IMR-90 (cell line): ENCODE measurements at regions not wholly inside any gene's neighbourhood (a gene's known extent, or its start where the extent isn't known, plus 50 kb on each side); places are given as distances from the start of the nearest gene placed in this dataset.
"Not testable (repeated sequence)": the region's sequence is repeated elsewhere in the genome, so short reads cannot be mapped to it uniquely, and the experiment has no call there.

ENCODE experiments used
- ATAC-seq: fragments of 200-7000 bp; cut with Tn5 transposase; 2 replicates; pipeline ENCODE4 v1.9.1; 2020; ENCODE audit warnings: low read depth, mild to moderate bottlenecking, moderate library complexity
- BruUV-seq: library from RNA; stranded (reverse); fragments of 400-500 nt; replicated peaks from 2 replicates; lab custom pipeline; 2021; lab: Mats Ljungman, UMichigan
- CTCF ChIA-PET: fragments of 300-600 bp; formaldehyde crosslinking; extraction: SDS; loops from one replicate; lab custom pipeline; 2021; ENCODE audit warnings: antibody characterized with exemption; lab: Yijun Ruan, JAX
- POLR2A ChIA-PET: fragments of 300-600 bp; sonication (Branson Sonifier 250); formaldehyde crosslinking; loops from one replicate; lab custom pipeline; 2022; ENCODE audit warnings: antibody characterized with exemption; ENCODE audit not compliant: unreplicated experiment; lab: Charles Lee
- DNase-seq: peaks from one replicate; pipeline ENCODE4 v3.0.0; 2013
- H2AFZ ChIP-seq: replicated peaks from 2 replicates; pipeline ENCODE3; 2013; ENCODE audit warnings: low read length, mild to moderate bottlenecking; ENCODE audit not compliant: poor library complexity
- H2AK5ac ChIP-seq: 2 replicates; pipeline ENCODE4 v1.6.1; 2013; ENCODE audit warnings: low read depth, low read length, inconsistent platforms
- H2AK9ac ChIP-seq: replicated peaks from 2 replicates; pipeline ENCODE3; 2013; ENCODE audit warnings: mild to moderate bottlenecking, low read depth, low read length, moderate library complexity; ENCODE audit not compliant: poor library complexity
- H2BK120ac ChIP-seq: 2 replicates; pipeline ENCODE4 v1.6.1; 2013; ENCODE audit warnings: low read depth, low read length, inconsistent platforms
- H2BK15ac ChIP-seq: 3 replicates; pipeline ENCODE4 v1.6.1; 2013; ENCODE audit warnings: low read depth, low read length, inconsistent platforms
- H2BK20ac ChIP-seq: 2 replicates; pipeline ENCODE4 v1.6.1; 2013; ENCODE audit warnings: low read depth, mild to moderate bottlenecking, inconsistent platforms, low read length, moderate library complexity
- H2BK5ac ChIP-seq: 2 replicates; pipeline ENCODE4 v1.6.1; 2013; ENCODE audit warnings: mild to moderate bottlenecking, low read depth, low read length, inconsistent platforms; ENCODE audit not compliant: poor library complexity, severe bottlenecking
- H3K14ac ChIP-seq: replicated peaks from 2 replicates; pipeline ENCODE4 v1.6.1; 2013; ENCODE audit warnings: low read depth, low read length, inconsistent platforms
- H3K18ac ChIP-seq: 2 replicates; pipeline ENCODE4 v1.6.1; 2013; ENCODE audit warnings: low read depth, low read length, control low read depth
- H3K23ac ChIP-seq: 2 replicates; pipeline ENCODE4 v1.6.1; 2013; ENCODE audit warnings: low read depth, low read length, inconsistent platforms
- H3K27ac ChIP-seq: 2 replicates; pipeline ENCODE4 v1.5.1; 2013; ENCODE audit warnings: mild to moderate bottlenecking, control low read depth, low read length; ENCODE audit not compliant: insufficient read depth
- H3K27me3 ChIP-seq: 2 replicates; pipeline ENCODE4 v1.6.1; 2013; ENCODE audit warnings: low read length; ENCODE audit not compliant: control insufficient read depth, insufficient read depth
- H3K36me3 ChIP-seq: 2 replicates; pipeline ENCODE4 v1.6.1; 2013; ENCODE audit warnings: low read length, mixed read lengths; ENCODE audit not compliant: control insufficient read depth, insufficient read depth
- H3K4ac ChIP-seq: 2 replicates; pipeline ENCODE4 v1.6.1; 2013; ENCODE audit warnings: low read depth, low read length, inconsistent platforms
- H3K4me1 ChIP-seq: 2 replicates; pipeline ENCODE4 v1.6.1; 2013; ENCODE audit warnings: low read length, mixed read lengths; ENCODE audit not compliant: control insufficient read depth, insufficient read depth
- H3K4me2 ChIP-seq: 2 replicates; pipeline ENCODE4 v1.6.1; 2013; ENCODE audit warnings: low read depth, mild to moderate bottlenecking, control low read depth, low read length, moderate library complexity
- H3K4me3 ChIP-seq: 2 replicates; pipeline ENCODE4 v1.5.1; 2013; ENCODE audit warnings: low read depth, mild to moderate bottlenecking, control low read depth, low read length, moderate library complexity; ENCODE audit not compliant: insufficient read depth
- H3K56ac ChIP-seq: 2 replicates; pipeline ENCODE4 v1.6.1; 2013; ENCODE audit warnings: low read length, inconsistent platforms; ENCODE audit not compliant: insufficient read depth; ENCODE audit errors: extremely low read depth
- H3K79me1 ChIP-seq, 2 experiments: 2 replicates each; pipeline ENCODE4 v1.6.1; 2013; ENCODE audit warnings: low read length in 2 of 2, inconsistent platforms in 1 of 2, low read depth in 1 of 2
- H3K9ac ChIP-seq: 2 replicates; pipeline ENCODE4 v1.6.1; 2013; ENCODE audit warnings: low read depth, low read length, control low read depth
- H3K9me1 ChIP-seq: 2 replicates; pipeline ENCODE4 v1.6.1; 2013; ENCODE audit warnings: low read length, inconsistent platforms; ENCODE audit not compliant: insufficient read depth
- H3K9me3 ChIP-seq: 2 replicates; pipeline ENCODE4 v1.6.1; 2013; ENCODE audit warnings: low read length; ENCODE audit not compliant: control insufficient read depth, insufficient read depth
- H4K20me1 ChIP-seq: 2 replicates; pipeline ENCODE4 v1.6.1; 2013; ENCODE audit warnings: low read length, inconsistent platforms; ENCODE audit not compliant: insufficient read depth
- H4K5ac ChIP-seq: 2 replicates; pipeline ENCODE4 v1.6.1; 2013; ENCODE audit warnings: mild to moderate bottlenecking, low read depth, low read length, control low read depth
- H4K8ac ChIP-seq, 2 experiments: 2 replicates each; pipeline ENCODE4 v1.6.1; 2013; ENCODE audit warnings: low read depth in 2 of 2, low read length in 2 of 2, control low read depth in 1 of 2, inconsistent platforms in 1 of 2
- H4K91ac ChIP-seq: 2 replicates; pipeline ENCODE4 v1.6.1; 2013; ENCODE audit warnings: low read depth, low read length, inconsistent platforms; ENCODE audit not compliant: insufficient read depth
- CHD1 ChIP-seq: IDR thresholded peaks from 2 replicates; pipeline ENCODE4 v1.6.1; 2012; ENCODE audit warnings: low read depth, low read length, improper control_type of control experiment
- FOS ChIP-seq: fragments of 150-350 bp; IDR thresholded peaks from 2 replicates; pipeline ENCODE4 v1.6.1; 2016; ENCODE audit warnings: low read depth, low read length
- MAFK ChIP-seq: IDR thresholded peaks from 2 replicates; pipeline ENCODE4 v1.6.1; 2012; ENCODE audit warnings: low read depth, low read length, improper control_type of control experiment
- WGBS, 2 experiments: methylation state at CpG; one replicate each; pipeline versions ENCODE4 v1.1.5 to v1.1.7; 2013; ENCODE audit warnings: missing lambda C conversion rate in 2 of 2; ENCODE audit not compliant: insufficient read length in 1 of 2; ENCODE audit errors: extremely low coverage in 2 of 2; 5-methylcytosine and 5-hydroxymethylcytosine counted together
- dilution Hi-C: fragments of 300-500 bp; cut with HindIII; formaldehyde crosslinking; loops from one replicate; pipeline ENCODE4 v1.14.3; 2018; ENCODE audit warnings: low sequenced_read_pairs; ENCODE audit not compliant: unreplicated experiment
- in situ Hi-C: fragments of 300-500 bp; cut with MboI; formaldehyde crosslinking; loops from 3 replicates; pipeline ENCODE4 v1.14.3; 2019; ENCODE audit warnings: low sequenced_read_pairs, inconsistent platforms, mixed read lengths
- intact Hi-C: fragments of 100-400 bp; cut with micrococcal nuclease; formaldehyde crosslinking; loops from 2 replicates; pipeline ENCODE4 v1.10.0; 2022
- TF ChIP-seq, protein P1 (sequence below): fragments of 150-350 bp; IDR thresholded peaks from 2 replicates; pipeline ENCODE4 v1.6.1; 2016; ENCODE audit warnings: low read depth, mild to moderate bottlenecking, low read length, moderate library complexity, borderline replicate concordance

DNA sequence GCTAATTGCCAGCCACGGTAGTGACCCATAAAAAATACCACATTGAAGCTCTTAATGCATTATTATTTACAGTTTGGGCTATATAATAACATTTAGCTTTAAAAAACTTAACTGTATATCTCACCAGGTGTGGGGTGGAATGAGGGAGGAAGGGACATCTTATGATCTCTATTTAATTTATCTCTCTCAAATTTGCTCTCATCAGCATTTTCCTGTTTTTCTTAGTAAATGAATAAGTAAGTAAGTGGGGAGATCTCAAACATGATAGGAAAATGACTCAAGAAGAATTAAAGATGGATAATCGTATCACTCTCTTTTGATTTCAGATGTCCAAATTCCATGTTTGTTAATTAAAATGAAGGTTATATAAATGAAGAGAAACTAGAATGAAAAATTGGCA is 200.7 kb upstream of the NR3C2 start:
- Histone ChIP-seq H3K36me3 (no peaks in the 10 kb centered on the region), H2BK5ac (no peak overlapping the region), H3K27me3 (no peaks in the 10 kb centered on the region), H2AFZ (no peak overlapping the region), H4K91ac (no peak overlapping the region), H2AK5ac (no peak overlapping the region), H3K4me3 (no peak overlapping the region), H2BK20ac (no peak overlapping the region), H4K5ac (no peak overlapping the region), H3K9me3 (peaks cover 3% of the 10 kb centered on the region; the same call in 1 of the 2 replicates), H3K9me1 (no peaks in the 10 kb centered on the region), H3K4ac (no peak overlapping the region), H3K9ac (no peak overlapping the region), H4K8ac (no peak overlapping the region), H3K23ac (no peak overlapping the region), H3K56ac (no peak overlapping the region), H3K4me2 (no peak overlapping the region), H3K18ac (no peak overlapping the region), H3K27ac (no peak overlapping the region), H2AK9ac (no peak overlapping the region), H2BK15ac (no peak overlapping the region), H4K20me1 (no peaks in the 10 kb centered on the region), H3K79me1 (no peaks in the 10 kb centered on the region), H2BK120ac (no peak overlapping the region), H3K14ac (no peak overlapping the region), H3K4me1 (no peaks in the 10 kb centered on the region)
- dilution Hi-C loops (no loop called here), intact Hi-C loops (no loop called here), in situ Hi-C loops (no loop called here)
- TF ChIP-seq CHD1, result no peak
- TF ChIP-seq, protein P1, sequence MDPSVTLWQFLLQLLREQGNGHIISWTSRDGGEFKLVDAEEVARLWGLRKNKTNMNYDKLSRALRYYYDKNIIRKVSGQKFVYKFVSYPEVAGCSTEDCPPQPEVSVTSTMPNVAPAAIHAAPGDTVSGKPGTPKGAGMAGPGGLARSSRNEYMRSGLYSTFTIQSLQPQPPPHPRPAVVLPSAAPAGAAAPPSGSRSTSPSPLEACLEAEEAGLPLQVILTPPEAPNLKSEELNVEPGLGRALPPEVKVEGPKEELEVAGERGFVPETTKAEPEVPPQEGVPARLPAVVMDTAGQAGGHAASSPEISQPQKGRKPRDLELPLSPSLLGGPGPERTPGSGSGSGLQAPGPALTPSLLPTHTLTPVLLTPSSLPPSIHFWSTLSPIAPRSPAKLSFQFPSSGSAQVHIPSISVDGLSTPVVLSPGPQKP, result no peak
- no peak for TF ChIP-seq FOS
- peak; percentile 75 for TF ChIP-seq MAFK
- no peak for DNase-seq
- ATAC-seq, result no peak
- POLR2A ChIA-PET, result no interaction called here
- no TSS peak for BruUV-seq
- WGBS, 2 experiments, result no CpG with 5 or more reads among the region's 2 CpGs
- CTCF ChIA-PET, result no interaction called here

DNA sequence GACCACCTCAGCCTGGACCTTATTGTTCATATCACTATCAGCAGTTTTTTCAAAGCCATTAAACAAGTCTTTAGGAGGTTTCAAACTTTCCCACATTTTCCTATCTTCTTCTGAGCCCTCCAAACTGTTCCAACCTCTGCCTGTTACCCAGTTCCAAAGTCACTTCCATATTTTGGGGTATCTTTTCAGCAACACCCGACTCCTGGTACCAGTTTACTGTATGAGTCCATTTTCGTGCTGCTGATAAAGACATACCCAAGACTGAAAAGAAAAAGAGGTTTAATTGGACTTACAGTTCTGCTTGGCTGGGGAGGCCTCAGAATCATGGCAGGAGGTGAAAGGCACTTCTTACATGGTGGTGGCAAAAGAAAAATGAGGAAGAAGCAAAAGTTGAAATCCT is 195.9 kb upstream of the NR3C2 start:
- H2AK9ac ChIP-seq, dilution Hi-C loops, intact Hi-C loops, H3K27ac ChIP-seq, H3K9me1 ChIP-seq, BruUV-seq, H3K4ac ChIP-seq, H3K23ac ChIP-seq, DNase-seq, H4K8ac ChIP-seq, POLR2A ChIA-PET, H3K9me3 ChIP-seq, H3K36me3 ChIP-seq, H3K18ac ChIP-seq, H2AFZ ChIP-seq, H3K56ac ChIP-seq, H2BK120ac ChIP-seq, H3K4me3 ChIP-seq, H4K91ac ChIP-seq, H2BK20ac ChIP-seq, in situ Hi-C loops, H2AK5ac ChIP-seq, H4K5ac ChIP-seq, H2BK5ac ChIP-seq, H3K27me3 ChIP-seq, H3K4me1 ChIP-seq, ATAC-seq, H4K20me1 ChIP-seq, H3K4me2 ChIP-seq, H3K14ac ChIP-seq, H2BK15ac ChIP-seq, H3K79me1 ChIP-seq, H3K9ac ChIP-seq, CTCF ChIA-PET: not testable (repeated sequence)
- no CpG with 5 or more reads among the region's 2 CpGs for WGBS, 2 experiments
